ENCODE measurements at regions not wholly inside any gene's neighbourhood (a gene's known extent, or its start where the extent isn't known, plus 50 kb on each side); places are given as distances from the start of the nearest gene placed in this dataset.

GRCh38 chr18:57928466-57928865, 115.6 kb upstream of the NEDD4L start (continued):
- TF ChIP-seq ASH2L (IDR thresholded peaks at IDR 0.05; ENCODE audit: low read length) (no peak), CHD7 (IDR thresholded peaks at IDR 0.05; ENCODE audit: insufficient replicate concordance, low read length) (no peak), BCL11A (IDR thresholded peaks at IDR 0.05; ENCODE audit: low read depth in 2 of 2, low read length in 2 of 2) (no peak), POU5F1 (IDR thresholded peaks at IDR 0.05; ENCODE audit: low read depth, low read length) (no peak), CEBPB (IDR thresholded peaks at IDR 0.05; ENCODE audit: low read depth, low read length) (no peak)
